ENCODE measurements at regions not wholly inside any gene's neighbourhood (a gene's known extent, or its start where the extent isn't known, plus 50 kb on each side); places are given as distances from the start of the nearest gene placed in this dataset.
"Not testable (repeated sequence)": the region's sequence is repeated elsewhere in the genome, so short reads cannot be mapped to it uniquely, and the experiment has no call there.

DNA sequence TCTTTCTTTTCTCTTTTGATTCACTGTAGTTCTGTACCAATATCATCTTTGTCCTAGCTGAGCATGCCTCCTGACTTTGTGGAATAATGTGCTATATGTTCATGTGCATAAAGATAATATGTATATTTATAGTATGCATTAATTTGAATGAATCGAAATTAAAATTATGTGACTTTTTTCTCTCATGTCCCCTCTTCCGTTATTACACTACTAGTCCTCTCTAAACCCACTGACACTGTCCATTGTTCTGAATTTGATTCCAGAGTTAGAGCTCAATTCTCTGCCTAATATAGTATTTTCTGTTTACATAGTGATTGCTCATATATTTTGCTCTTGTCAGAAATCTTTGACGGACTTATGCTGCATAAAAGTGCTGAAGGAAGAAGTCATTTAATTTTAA lies 53.9 kb upstream of the BDP1 start:
- dilution Hi-C loops (cut with HindIII; ENCODE audit: low sequenced_read_pairs, unreplicated experiment); H3K27me3 ChIP-seq (ENCODE audit: control insufficient read depth, insufficient read depth, low read length); POLR2A ChIA-PET (ENCODE audit: unreplicated experiment); H2BK120ac ChIP-seq (ENCODE audit: low read depth, low read length); H3K9me3 ChIP-seq (ENCODE audit: control insufficient read depth, insufficient read depth, low read length); H2AFZ ChIP-seq (replicated peaks; ENCODE audit: low read length, poor library complexity); H2AK5ac ChIP-seq (ENCODE audit: low read depth, low read length); H3K56ac ChIP-seq (ENCODE audit: extremely low read depth, insufficient read depth, low read length); H3K23ac ChIP-seq (ENCODE audit: low read depth, low read length); DNase-seq; BruUV-seq (replicated peaks); H3K4ac ChIP-seq (ENCODE audit: low read depth, low read length); H3K79me1 ChIP-seq (ENCODE audit: low read depth in 1 of 2, low read length in 2 of 2); H3K27ac ChIP-seq (ENCODE audit: insufficient read depth, low read length); H3K14ac ChIP-seq (replicated peaks; ENCODE audit: low read depth, low read length); H2BK20ac ChIP-seq (ENCODE audit: low read depth, low read length); H2BK15ac ChIP-seq (ENCODE audit: low read depth, low read length); H4K8ac ChIP-seq (ENCODE audit: low read depth in 2 of 2, low read length in 2 of 2); H2BK5ac ChIP-seq (ENCODE audit: low read depth, low read length, poor library complexity, severe bottlenecking); H3K36me3 ChIP-seq (ENCODE audit: control insufficient read depth, insufficient read depth, low read length); in situ Hi-C loops (cut with MboI; ENCODE audit: low sequenced_read_pairs); H3K18ac ChIP-seq (ENCODE audit: low read depth, low read length); H4K91ac ChIP-seq (ENCODE audit: insufficient read depth, low read depth, low read length); H2AK9ac ChIP-seq (replicated peaks; ENCODE audit: low read depth, low read length, poor library complexity); CTCF ChIA-PET; intact Hi-C loops (cut with micrococcal nuclease); H3K4me1 ChIP-seq (ENCODE audit: control insufficient read depth, insufficient read depth, low read length); ATAC-seq (ENCODE audit: low read depth); H3K9ac ChIP-seq (ENCODE audit: low read depth, low read length); H3K4me2 ChIP-seq (ENCODE audit: low read depth, low read length); H3K4me3 ChIP-seq (ENCODE audit: insufficient read depth, low read depth, low read length); H3K9me1 ChIP-seq (ENCODE audit: insufficient read depth, low read length); H4K20me1 ChIP-seq (ENCODE audit: insufficient read depth, low read length); H4K5ac ChIP-seq (ENCODE audit: low read depth, low read length): not testable (repeated sequence)
- no CpG with 5 or more reads among the region's 3 CpGs for WGBS, 2 experiments (ENCODE audit: extremely low coverage in 2 of 2, insufficient read length in 1 of 2)

DNA sequence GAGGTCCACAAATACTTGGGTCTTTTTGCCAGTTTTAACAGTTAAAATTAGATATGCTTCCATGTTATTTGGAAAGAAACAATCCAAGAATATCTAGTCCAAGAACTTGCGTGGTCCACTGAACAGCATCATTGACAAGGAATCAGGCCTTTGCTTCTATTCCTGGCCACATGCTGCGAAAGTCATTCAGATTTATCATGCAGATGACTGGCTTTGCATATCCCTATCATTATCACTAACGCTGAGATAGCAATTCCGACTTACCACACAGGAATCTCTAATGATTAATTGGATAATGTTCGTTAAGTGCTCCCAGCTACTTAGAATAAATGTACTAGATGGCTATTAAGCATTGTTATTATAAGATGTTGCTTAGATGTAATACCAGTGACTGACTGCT lies 51.0 kb upstream of the BDP1 start:
- POLR2A ChIA-PET (ENCODE audit: unreplicated experiment); H2AK5ac ChIP-seq (ENCODE audit: low read depth, low read length); CTCF ChIA-PET; H4K5ac ChIP-seq (ENCODE audit: low read depth, low read length); H2BK15ac ChIP-seq (ENCODE audit: low read depth, low read length); H4K8ac ChIP-seq (ENCODE audit: low read depth in 2 of 2, low read length in 2 of 2); H4K91ac ChIP-seq (ENCODE audit: insufficient read depth, low read depth, low read length); H3K4me2 ChIP-seq (ENCODE audit: low read depth, low read length); H3K9me1 ChIP-seq (ENCODE audit: insufficient read depth, low read length); H2AK9ac ChIP-seq (replicated peaks; ENCODE audit: low read depth, low read length, poor library complexity); H2BK5ac ChIP-seq (ENCODE audit: low read depth, low read length, poor library complexity, severe bottlenecking); H3K27me3 ChIP-seq (ENCODE audit: control insufficient read depth, insufficient read depth, low read length); DNase-seq; H3K56ac ChIP-seq (ENCODE audit: extremely low read depth, insufficient read depth, low read length); H3K14ac ChIP-seq (replicated peaks; ENCODE audit: low read depth, low read length); H3K18ac ChIP-seq (ENCODE audit: low read depth, low read length); H3K4ac ChIP-seq (ENCODE audit: low read depth, low read length); H3K4me1 ChIP-seq (ENCODE audit: control insufficient read depth, insufficient read depth, low read length); intact Hi-C loops (cut with micrococcal nuclease); in situ Hi-C loops (cut with MboI; ENCODE audit: low sequenced_read_pairs); H3K36me3 ChIP-seq (ENCODE audit: control insufficient read depth, insufficient read depth, low read length); H3K79me1 ChIP-seq (ENCODE audit: low read depth in 1 of 2, low read length in 2 of 2); H3K27ac ChIP-seq (ENCODE audit: insufficient read depth, low read length); H2BK120ac ChIP-seq (ENCODE audit: low read depth, low read length); H3K23ac ChIP-seq (ENCODE audit: low read depth, low read length); H3K4me3 ChIP-seq (ENCODE audit: insufficient read depth, low read depth, low read length); H3K9me3 ChIP-seq (ENCODE audit: control insufficient read depth, insufficient read depth, low read length); ATAC-seq (ENCODE audit: low read depth); H2BK20ac ChIP-seq (ENCODE audit: low read depth, low read length); H3K9ac ChIP-seq (ENCODE audit: low read depth, low read length); H4K20me1 ChIP-seq (ENCODE audit: insufficient read depth, low read length); dilution Hi-C loops (cut with HindIII; ENCODE audit: low sequenced_read_pairs, unreplicated experiment); BruUV-seq (replicated peaks); H2AFZ ChIP-seq (replicated peaks; ENCODE audit: low read length, poor library complexity): not testable (repeated sequence)
- no CpG with 5 or more reads among the region's 5 CpGs for WGBS, 2 experiments (ENCODE audit: extremely low coverage in 2 of 2, insufficient read length in 1 of 2)
